LHCN-M2 (cell line): ENCODE measurements at regions not wholly inside any gene's neighbourhood (a gene's known extent, or its start where the extent isn't known, plus 50 kb on each side); places are given as distances from the start of the nearest gene placed in this dataset.
"Not testable (repeated sequence)": the region's sequence is repeated elsewhere in the genome, so short reads cannot be mapped to it uniquely, and the experiment has no call there.

Experiments used
- DNase-seq: peaks from one replicate; pipeline ENCODE4 v3.0.0-alpha.2; 2012; ENCODE audit warnings: low read depth

DNA sequence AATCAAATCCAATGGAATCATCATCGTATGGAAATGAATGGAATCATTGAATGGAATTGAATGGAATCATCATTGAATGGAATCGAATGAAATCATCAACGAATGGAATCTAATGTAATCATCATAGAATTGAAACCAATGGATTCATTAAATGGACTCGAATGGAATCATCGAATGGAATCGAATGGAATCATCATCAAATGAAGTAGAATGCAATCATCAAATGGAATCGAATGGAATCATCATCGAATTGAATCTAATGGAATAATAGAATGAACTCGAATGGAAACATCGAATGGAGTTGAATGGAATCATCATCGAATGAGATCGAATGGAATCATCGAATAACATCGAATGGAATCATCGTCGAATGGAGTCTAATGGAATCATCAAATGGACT, 232.8 kb downstream of the SHCBP1 start:
- peak; percentile 25 for DNase-seq

DNA sequence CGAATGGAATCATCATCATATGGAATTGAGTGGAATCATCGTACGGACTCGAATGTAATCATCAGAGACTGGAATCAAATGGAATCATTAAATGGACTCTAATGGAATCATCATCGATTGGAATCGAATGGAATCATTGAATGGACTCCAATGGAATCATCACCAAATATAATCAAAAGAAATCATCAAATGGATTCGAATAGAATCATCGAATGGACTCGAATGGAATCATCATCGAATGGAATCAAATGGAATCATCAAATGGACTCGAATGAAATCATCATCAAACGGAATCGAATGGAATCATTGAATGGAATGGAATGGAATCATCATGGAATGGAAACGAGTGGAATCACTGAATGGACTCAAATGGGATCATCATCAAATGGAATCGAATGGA, 233.5 kb downstream of the SHCBP1 start:
- not testable (repeated sequence) for DNase-seq

DNA sequence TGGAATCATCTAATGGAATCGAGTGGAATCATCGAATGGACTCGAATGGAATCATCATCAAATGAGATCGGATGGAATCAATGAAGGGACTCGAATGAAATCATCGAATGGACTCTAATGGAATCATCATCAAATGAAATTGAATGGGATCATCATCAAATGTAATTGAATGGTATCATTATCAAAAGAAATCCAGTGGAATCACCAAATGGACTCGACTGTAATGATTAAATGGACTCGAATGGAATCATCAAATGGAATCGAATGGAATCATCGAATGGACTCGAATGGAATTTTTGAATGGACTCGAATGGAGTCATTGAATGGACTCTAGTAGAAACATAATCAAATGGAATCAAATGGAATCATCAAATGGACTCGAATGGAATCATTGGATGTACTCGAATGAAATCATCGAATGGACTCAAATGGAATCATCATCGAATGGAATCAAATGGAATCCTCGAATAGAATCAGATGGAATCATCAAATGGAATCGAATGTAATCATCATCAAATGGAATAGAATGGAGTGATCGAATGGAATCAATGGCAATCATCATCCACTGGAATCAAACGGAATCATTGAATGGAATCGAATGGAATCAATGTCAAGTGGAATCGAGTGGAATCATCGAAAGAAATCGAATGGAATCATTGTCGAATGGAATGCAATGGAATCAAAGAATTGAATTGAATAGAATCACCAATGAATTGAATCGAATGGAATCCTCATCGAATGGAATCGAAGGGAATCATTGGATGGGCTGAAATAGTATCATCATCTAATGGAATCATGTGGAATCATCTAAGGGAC, 234.2 kb downstream of the SHCBP1 start:
- DNase-seq: not testable (repeated sequence)

DNA sequence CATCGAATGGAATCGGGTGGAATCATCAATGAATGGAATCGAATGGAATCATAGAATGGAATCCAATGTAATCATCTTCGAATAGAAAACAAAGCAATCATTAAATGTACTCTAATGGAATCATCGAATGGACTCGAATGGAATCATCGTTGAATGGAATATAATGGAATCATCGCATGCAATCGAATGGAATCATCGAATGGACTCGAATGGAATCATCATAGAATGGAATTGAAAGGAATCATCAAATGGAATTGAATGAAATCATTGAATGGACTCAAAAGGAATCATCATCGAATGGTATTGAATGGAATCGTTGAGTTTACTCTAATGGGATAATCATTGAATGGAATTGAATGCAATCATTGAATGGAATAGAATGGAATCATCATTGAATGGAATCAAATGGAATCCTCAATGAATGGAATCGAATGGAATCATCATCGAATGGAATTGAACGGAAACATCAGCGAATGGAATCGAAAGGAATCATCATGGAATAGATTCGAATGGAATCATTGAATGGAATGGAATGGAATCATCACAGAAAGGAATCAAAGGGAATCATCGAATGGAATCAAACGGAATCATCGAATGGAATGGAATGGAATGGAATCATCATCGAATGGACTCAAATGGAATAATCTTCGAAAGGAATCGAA, 234.9 kb downstream of the SHCBP1 start:
- peak; percentile 53 for DNase-seq

DNA sequence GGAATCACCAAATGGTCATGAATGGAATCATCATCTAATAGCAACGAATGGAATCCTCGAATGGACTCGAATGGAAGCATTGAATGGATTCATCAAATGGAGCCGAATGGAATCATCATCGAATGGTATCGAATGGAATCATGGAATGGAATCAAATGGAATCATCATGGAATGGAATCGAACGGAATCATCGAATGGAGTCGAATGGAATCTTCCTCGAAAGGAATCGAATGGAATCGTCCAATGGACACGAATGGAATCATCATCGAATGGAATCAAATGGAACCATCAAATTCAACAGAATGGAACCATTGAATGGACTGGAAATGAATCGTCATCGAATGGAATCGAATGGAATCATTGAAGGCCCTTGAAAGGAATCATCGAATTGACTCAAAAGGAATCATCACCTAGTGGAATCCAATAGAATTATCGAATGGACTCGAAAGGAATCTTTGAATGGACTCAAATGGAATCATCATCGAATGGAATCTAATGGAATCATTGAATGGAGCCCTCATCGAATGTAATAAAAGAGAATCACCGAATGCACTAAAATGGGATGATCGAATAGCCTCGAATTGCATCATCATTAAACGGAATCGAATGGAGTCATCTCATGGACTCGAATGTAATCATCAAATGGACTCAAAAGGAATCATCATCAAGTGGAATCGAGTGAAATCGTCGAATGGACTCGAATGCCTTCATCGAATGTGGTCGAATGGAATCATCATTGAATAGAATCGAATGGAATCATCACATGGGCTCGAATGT, 236.7 kb downstream of the SHCBP1 start:
- peak; percentile 34 for DNase-seq

DNA sequence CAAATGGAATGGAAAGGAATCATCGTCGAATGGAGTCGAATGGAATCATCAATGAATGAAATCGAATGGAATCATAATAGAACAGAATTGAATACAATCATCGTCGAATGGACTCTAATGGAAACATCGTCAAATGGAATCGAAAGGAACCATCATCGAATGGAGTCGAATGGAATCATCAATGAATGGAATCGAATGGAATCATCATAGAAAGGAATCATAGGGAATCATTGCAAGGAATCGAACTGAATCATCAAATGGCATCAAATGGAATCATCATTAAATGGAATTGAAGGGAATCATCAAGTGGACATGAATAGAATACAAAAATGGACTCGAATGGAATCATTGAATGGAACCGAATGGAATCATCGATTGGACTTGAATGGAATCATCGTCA, 237.6 kb downstream of the SHCBP1 start:
- DNase-seq: not testable (repeated sequence)

DNA sequence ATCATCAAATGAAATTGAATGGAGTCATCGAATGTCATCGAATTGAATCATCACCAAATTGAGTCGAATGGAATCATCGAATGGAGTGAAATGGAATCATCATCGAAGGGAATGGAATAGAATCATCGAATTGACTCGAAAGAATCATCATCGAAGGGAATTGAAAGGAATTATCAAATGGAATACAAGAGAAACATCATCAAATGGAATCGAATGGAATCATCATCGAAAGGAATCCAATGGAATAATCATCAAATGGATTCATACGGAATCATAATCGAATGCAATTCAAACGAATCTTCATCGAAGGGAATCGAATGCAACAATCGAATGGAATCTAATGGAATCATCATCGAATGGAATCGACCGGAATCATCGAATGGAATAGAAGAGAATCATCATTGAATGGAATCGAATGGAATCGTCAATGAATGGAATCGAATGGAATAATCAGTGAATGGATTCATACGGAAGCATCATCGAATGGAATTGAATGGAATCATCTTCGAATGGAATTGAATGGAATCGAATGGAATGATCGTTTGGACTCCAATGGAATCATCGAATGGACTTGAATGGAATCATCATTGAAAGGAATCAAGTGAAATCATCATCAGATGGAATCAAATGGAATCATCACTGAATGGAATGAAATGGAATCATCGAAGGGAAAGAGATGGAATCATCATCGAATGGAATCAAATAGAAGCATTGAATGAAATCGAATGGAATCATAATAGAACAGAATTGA, 238.2 kb downstream of the SHCBP1 start:
- not testable (repeated sequence) for DNase-seq

DNA sequence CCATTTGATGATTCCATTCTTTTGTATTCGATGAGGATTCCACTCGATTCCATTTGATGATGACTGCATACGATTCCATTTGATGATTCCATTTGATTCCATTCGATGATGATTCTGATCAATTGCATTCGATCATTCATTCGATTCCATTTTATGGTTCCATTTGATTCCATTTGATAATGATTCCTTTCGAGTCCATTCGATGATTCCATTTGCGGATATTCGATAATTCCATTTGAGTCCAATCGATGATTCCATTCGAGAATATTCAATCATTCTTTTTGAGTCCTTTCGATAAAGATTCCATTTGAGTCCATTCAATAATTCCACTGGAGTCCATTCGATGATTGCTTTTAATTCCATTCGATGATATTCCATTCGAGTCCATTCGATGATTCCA, 239.1 kb downstream of the SHCBP1 start:
- DNase-seq: not testable (repeated sequence)

DNA sequence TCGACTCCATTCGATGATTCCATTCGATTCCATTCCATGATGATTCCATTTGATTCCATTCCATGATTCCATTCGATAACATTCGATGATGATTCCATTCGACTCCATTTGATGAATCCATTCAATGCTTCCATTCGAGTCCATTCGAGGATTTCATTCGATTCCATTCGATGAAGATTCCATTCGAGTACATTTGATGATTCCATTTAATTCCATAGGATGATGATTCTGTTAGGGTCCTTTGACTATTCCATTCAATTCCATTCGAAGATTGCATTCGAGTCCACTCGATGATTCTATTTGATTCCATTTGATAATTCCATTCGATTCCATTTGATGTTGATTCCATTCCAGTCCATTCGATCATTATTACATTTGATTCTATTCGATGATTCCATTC, 239.8 kb downstream of the SHCBP1 start:
- DNase-seq: not testable (repeated sequence)
